ENCODE measurements at regions not wholly inside any gene's neighbourhood (a gene's known extent, or its start where the extent isn't known, plus 50 kb on each side); places are given as distances from the start of the nearest gene placed in this dataset.
"Not testable (repeated sequence)": the region's sequence is repeated elsewhere in the genome, so short reads cannot be mapped to it uniquely, and the experiment has no call there.

DNA sequence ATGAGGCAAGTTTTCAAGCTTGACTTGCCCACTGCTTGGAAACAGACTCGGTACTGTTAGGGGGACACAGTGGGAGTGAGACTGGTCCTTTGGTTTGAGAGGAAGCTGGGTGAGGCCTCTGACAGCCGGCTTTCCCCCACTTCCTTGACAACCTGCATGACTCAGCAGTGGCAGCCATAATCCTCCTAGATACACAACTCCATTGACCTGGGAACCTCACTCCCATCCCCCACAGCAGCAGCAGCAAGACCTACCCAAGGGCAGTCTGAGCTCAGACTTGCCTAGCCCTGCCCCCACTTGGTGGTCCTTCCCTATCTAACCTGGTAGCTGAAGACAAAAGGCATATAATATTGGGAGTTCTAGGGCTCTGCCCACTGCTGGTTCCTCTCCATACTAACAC is 1043.5 kb upstream of the ALCAM start:
- TF ChIP-seq, protein P1, sequence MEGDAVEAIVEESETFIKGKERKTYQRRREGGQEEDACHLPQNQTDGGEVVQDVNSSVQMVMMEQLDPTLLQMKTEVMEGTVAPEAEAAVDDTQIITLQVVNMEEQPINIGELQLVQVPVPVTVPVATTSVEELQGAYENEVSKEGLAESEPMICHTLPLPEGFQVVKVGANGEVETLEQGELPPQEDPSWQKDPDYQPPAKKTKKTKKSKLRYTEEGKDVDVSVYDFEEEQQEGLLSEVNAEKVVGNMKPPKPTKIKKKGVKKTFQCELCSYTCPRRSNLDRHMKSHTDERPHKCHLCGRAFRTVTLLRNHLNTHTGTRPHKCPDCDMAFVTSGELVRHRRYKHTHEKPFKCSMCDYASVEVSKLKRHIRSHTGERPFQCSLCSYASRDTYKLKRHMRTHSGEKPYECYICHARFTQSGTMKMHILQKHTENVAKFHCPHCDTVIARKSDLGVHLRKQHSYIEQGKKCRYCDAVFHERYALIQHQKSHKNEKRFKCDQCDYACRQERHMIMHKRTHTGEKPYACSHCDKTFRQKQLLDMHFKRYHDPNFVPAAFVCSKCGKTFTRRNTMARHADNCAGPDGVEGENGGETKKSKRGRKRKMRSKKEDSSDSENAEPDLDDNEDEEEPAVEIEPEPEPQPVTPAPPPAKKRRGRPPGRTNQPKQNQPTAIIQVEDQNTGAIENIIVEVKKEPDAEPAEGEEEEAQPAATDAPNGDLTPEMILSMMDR (IDR thresholded peaks at IDR 0.05): no peak
- Mint-ChIP-seq H3K4me1 (no peaks in the 10 kb centered on the region), H3K27ac (no peak overlapping the region), H3K4me3 (no peak overlapping the region), H3K27me3 (ENCODE audit: low read depth, poor library complexity) (no peaks in the 10 kb centered on the region), H3K9me3 (peaks cover 56% of the 10 kb centered on the region), H3K36me3 (ENCODE audit: low read depth) (no peaks in the 10 kb centered on the region)
- no peak for DNase-seq

DNA sequence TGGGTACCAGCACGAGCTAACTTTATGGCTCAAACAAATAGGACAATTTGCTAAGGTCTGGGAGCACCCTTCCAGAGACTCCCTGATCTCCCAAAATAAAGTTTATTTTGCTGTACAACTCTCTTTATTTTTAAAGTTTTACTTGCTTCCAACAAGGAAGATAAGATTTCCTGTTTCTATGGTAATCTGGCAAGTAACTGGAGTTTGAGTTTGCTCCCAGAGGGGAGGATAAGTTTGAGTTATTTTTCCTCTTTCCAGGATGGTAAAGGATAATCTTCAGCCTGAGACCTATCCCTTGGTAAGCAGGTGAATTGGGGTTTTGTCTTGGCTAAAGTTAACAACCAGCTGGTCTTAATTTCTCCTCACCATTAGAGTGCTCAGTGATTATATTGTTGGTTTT is 1019.4 kb upstream of the ALCAM start:
- H3K4me1 Mint-ChIP-seq: no peaks in the 10 kb centered on the region
- no peaks in the 10 kb centered on the region for H3K27me3 Mint-ChIP-seq (ENCODE audit: low read depth, poor library complexity)
- H3K27ac Mint-ChIP-seq: no peak overlapping the region
- peaks cover 8% of the 10 kb centered on the region for H3K9me3 Mint-ChIP-seq
- no peak for DNase-seq
- TF ChIP-seq, protein P1 (IDR thresholded peaks at IDR 0.05): no peak
- H3K4me3 Mint-ChIP-seq: no peak overlapping the region
- H3K36me3 Mint-ChIP-seq (ENCODE audit: low read depth): no peaks in the 10 kb centered on the region

GRCh38 chr3:104349836-104350235 is 1016.9 kb upstream of the ALCAM start:
- TF ChIP-seq, protein P1 (IDR thresholded peaks at IDR 0.05): no peak
- no peak overlapping the region for H3K27ac Mint-ChIP-seq

DNA sequence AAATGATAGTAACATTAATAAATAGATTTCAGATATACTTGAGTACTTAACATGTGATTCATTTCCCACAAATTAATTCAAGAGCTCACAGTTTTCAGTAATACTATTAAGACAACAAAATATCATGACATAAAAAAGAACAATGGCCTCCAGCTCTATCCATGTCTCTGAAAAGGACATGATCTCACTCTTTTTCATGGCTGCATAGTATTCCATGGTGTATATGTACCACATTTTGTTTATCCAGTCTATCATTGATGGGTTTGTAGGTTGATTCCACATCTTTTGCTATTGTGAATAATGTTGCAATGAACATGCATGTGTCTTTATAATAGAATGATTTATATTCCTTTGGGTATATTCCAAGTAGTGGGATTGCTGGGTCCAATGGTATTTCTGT is 1012.8 kb upstream of the ALCAM start:
- peaks cover 8% of the 10 kb centered on the region for H3K9me3 Mint-ChIP-seq
- TF ChIP-seq, protein P1 (IDR thresholded peaks at IDR 0.05): no peak
- no peaks in the 10 kb centered on the region for H3K36me3 Mint-ChIP-seq (ENCODE audit: low read depth)
- H3K27me3 Mint-ChIP-seq (ENCODE audit: low read depth, poor library complexity): peaks cover 4% of the 10 kb centered on the region
- H3K4me1 Mint-ChIP-seq: no peaks in the 10 kb centered on the region
- no peak for DNase-seq
- no peak overlapping the region for H3K4me3 Mint-ChIP-seq
- H3K27ac Mint-ChIP-seq: no peak overlapping the region

More at GRCh38 chr3:104349836-104350235, 1016.9 kb upstream of the ALCAM start:
- Mint-ChIP-seq H3K9me3 (peaks cover 8% of the 10 kb centered on the region), H3K27me3 (ENCODE audit: low read depth, poor library complexity) (no peaks in the 10 kb centered on the region), H3K36me3 (ENCODE audit: low read depth) (no peaks in the 10 kb centered on the region), H3K4me1 (no peaks in the 10 kb centered on the region), H3K4me3 (no peak overlapping the region)
- DNase-seq: no peak

- no peak overlapping the region for H3K4me3 Mint-ChIP-seq
- no peak overlapping the region for H3K27ac Mint-ChIP-seq
- peaks cover 4% of the 10 kb centered on the region for H3K27me3 Mint-ChIP-seq (ENCODE audit: low read depth, poor library complexity)
- no peaks in the 10 kb centered on the region for H3K4me1 Mint-ChIP-seq
- no peaks in the 10 kb centered on the region for H3K36me3 Mint-ChIP-seq (ENCODE audit: low read depth)
- no peak for DNase-seq
- no peaks in the 10 kb centered on the region for H3K9me3 Mint-ChIP-seq
- TF ChIP-seq, protein P1 (IDR thresholded peaks at IDR 0.05): no peak
Measured at GRCh38 chr3:104359546-104359945, 1007.2 kb upstream of the ALCAM start.

GRCh38 chr3:104360038-104360437 is 1006.7 kb upstream of the ALCAM start:
- Mint-ChIP-seq H3K4me1 (no peaks in the 10 kb centered on the region), H3K27ac (no peak overlapping the region), H3K36me3 (ENCODE audit: low read depth) (no peaks in the 10 kb centered on the region), H3K9me3 (no peaks in the 10 kb centered on the region), H3K4me3 (no peak overlapping the region), H3K27me3 (ENCODE audit: low read depth, poor library complexity) (peaks cover 4% of the 10 kb centered on the region)
- DNase-seq: no peak
- TF ChIP-seq, protein P1 (IDR thresholded peaks at IDR 0.05): no peak

GRCh38 chr3:104361748-104362147 is 1005.0 kb upstream of the ALCAM start:
- not testable (repeated sequence) for H3K27me3 Mint-ChIP-seq (ENCODE audit: low read depth, poor library complexity); H3K36me3 Mint-ChIP-seq (ENCODE audit: low read depth)

More at GRCh38 chr3:104361748-104362147, 1005.0 kb upstream of the ALCAM start:
- H3K9me3 Mint-ChIP-seq, H3K4me3 Mint-ChIP-seq, H3K27ac Mint-ChIP-seq, H3K4me1 Mint-ChIP-seq, DNase-seq: not testable (repeated sequence)
